ENCODE measurements at regions not wholly inside any gene's neighbourhood (a gene's known extent, or its start where the extent isn't known, plus 50 kb on each side); places are given as distances from the start of the nearest gene placed in this dataset.
"Not testable (repeated sequence)": the region's sequence is repeated elsewhere in the genome, so short reads cannot be mapped to it uniquely, and the experiment has no call there.

DNA sequence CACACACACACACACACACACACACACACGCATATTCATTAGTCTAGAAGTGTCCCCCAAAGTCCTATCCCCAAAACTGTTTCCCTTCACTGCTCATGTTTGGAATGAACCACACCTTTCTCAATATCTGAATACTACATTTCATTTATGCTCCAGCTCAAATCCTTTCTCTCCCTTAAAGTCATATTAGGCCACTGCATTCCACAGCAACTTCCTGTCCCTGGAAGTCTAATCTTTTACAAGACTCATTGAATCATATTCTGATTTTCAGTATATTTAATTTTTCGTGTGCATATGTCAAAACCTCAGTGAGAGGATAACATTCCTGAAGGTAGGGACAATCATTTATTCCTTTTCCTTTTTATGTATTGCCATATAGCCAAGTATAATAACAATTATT is 155.6 kb upstream of the LMNTD1 start:
- H3K9ac ChIP-seq, result no peak overlapping the region
- H3K4me1 Mint-ChIP-seq, result no peaks in the 10 kb centered on the region
- no peaks in the 10 kb centered on the region for H4K20me1 ChIP-seq (ENCODE audit: low read depth)
- peaks cover 1% of the 10 kb centered on the region for H3K36me3 Mint-ChIP-seq
- no peak overlapping the region for H3K27ac Mint-ChIP-seq
- no peak overlapping the region for H3K4me2 ChIP-seq
- H3F3A ChIP-seq (ENCODE audit: low read depth), result no peaks in the 10 kb centered on the region
- H3K27me3 ChIP-seq, result no peaks in the 10 kb centered on the region
- H3K4me1 ChIP-seq, result peaks cover 15% of the 10 kb centered on the region
- no peak for TF ChIP-seq EZH2 (IDR thresholded peaks at IDR 0.05)
- TF ChIP-seq, protein P1, sequence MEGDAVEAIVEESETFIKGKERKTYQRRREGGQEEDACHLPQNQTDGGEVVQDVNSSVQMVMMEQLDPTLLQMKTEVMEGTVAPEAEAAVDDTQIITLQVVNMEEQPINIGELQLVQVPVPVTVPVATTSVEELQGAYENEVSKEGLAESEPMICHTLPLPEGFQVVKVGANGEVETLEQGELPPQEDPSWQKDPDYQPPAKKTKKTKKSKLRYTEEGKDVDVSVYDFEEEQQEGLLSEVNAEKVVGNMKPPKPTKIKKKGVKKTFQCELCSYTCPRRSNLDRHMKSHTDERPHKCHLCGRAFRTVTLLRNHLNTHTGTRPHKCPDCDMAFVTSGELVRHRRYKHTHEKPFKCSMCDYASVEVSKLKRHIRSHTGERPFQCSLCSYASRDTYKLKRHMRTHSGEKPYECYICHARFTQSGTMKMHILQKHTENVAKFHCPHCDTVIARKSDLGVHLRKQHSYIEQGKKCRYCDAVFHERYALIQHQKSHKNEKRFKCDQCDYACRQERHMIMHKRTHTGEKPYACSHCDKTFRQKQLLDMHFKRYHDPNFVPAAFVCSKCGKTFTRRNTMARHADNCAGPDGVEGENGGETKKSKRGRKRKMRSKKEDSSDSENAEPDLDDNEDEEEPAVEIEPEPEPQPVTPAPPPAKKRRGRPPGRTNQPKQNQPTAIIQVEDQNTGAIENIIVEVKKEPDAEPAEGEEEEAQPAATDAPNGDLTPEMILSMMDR (IDR thresholded peaks at IDR 0.05), result no peak
- TF ChIP-seq EZH2phosphoT487 (IDR thresholded peaks at IDR 0.05), result no peak
- no peaks in the 10 kb centered on the region for H3K79me2 ChIP-seq (ENCODE audit: low read depth)
- no peaks in the 10 kb centered on the region for H3K36me3 ChIP-seq
- no peaks in the 10 kb centered on the region for H3K27me3 Mint-ChIP-seq (ENCODE audit: insufficient read depth, low read depth)
- no peak overlapping the region for H3K27ac ChIP-seq
- H3K4me3 ChIP-seq, result no peak overlapping the region
- H3K4me3 Mint-ChIP-seq, result no peak overlapping the region
- H2AFZ ChIP-seq (replicated peaks), result no peak overlapping the region
- peaks cover 18% of the 10 kb centered on the region for H3K9me3 Mint-ChIP-seq
- DNase-seq (ENCODE audit: low spot score), result no peak
- no peaks in the 10 kb centered on the region for H3K9me3 ChIP-seq (ENCODE audit: low read depth)

DNA sequence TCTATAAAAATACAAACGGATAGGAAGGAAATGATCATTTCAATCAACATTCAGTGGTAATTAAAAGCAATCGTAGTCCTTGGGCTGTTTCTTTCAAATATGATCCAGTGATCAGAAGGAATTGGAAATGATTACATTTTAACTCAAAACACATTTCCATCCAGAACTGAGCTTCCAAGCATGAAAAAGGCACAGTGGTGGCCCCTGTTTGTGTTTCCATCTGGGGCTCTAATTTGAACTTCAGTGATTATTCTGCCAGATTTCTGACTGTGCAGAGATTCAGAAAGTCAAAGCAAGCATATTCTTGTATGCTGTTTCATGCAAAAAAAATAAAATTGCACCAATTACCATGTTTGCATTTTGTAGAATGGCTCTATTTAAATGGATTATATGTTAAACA is 157.0 kb upstream of the LMNTD1 start:
- Histone ChIP-seq H4K20me1 (ENCODE audit: low read depth) (no peaks in the 10 kb centered on the region), H3K4me3 (no peak overlapping the region), H3K36me3 (no peaks in the 10 kb centered on the region), H3K27ac (no peak overlapping the region), H3K9me3 (ENCODE audit: low read depth) (no peaks in the 10 kb centered on the region), H3K9ac (no peak overlapping the region), H3K4me1 (peaks cover 15% of the 10 kb centered on the region), H3K79me2 (ENCODE audit: low read depth) (no peaks in the 10 kb centered on the region), H3K4me2 (no peak overlapping the region), H3K27me3 (no peaks in the 10 kb centered on the region), H2AFZ (replicated peaks) (no peak overlapping the region), H3F3A (ENCODE audit: low read depth) (no peaks in the 10 kb centered on the region)
- Mint-ChIP-seq H3K27me3 (ENCODE audit: insufficient read depth, low read depth) (no peaks in the 10 kb centered on the region), H3K4me1 (no peaks in the 10 kb centered on the region), H3K4me3 (no peak overlapping the region), H3K9me3 (peaks cover 18% of the 10 kb centered on the region), H3K36me3 (peaks cover 1% of the 10 kb centered on the region), H3K27ac (no peak overlapping the region)
- TF ChIP-seq EZH2 (IDR thresholded peaks at IDR 0.05) (no peak), EZH2phosphoT487 (IDR thresholded peaks at IDR 0.05) (no peak)
- TF ChIP-seq, protein P1 (IDR thresholded peaks at IDR 0.05), result no peak
- DNase-seq (ENCODE audit: low spot score), result no peak

- not testable (repeated sequence) for H3K79me2 ChIP-seq (ENCODE audit: low read depth); H3K4me1 Mint-ChIP-seq; H3F3A ChIP-seq (ENCODE audit: low read depth); H3K36me3 ChIP-seq; H3K27ac ChIP-seq; H3K4me3 ChIP-seq; H3K9ac ChIP-seq; H3K4me3 Mint-ChIP-seq; H3K27me3 Mint-ChIP-seq (ENCODE audit: insufficient read depth, low read depth); H3K27ac Mint-ChIP-seq; H3K36me3 Mint-ChIP-seq; DNase-seq (ENCODE audit: low spot score); H3K4me2 ChIP-seq; H3K27me3 ChIP-seq; H3K9me3 ChIP-seq (ENCODE audit: low read depth); H4K20me1 ChIP-seq (ENCODE audit: low read depth)
- peak overlapping the region; percentile 81 for H2AFZ ChIP-seq (replicated peaks)
- H3K4me1 ChIP-seq, result peaks cover 15% of the 10 kb centered on the region
- H3K9me3 Mint-ChIP-seq, result peaks cover 18% of the 10 kb centered on the region
Measured at GRCh38 chr12:25710938-25711605, 158.0 kb upstream of the LMNTD1 start.

DNA sequence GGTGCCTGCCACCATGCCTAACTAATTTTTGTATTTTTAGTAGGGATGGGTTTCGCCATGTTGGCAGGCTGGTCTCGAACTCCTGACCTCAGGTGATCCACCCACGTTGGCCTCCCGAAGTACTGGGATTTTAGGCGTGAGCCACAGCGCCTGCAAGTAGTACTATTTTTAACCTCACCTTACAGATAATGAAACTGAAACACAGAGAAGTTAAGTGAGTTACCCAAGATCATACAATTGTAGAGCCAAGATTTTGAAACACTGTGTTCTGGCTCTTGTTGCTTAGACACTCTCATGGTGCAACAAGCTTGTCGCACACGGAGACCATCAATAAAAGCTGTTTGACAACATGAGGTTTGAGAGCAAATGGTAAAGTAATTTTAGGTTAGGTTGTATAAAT is 159.1 kb upstream of the LMNTD1 start:
- Histone ChIP-seq H3K27ac (no peak overlapping the region), H3K79me2 (ENCODE audit: low read depth) (no peaks in the 10 kb centered on the region), H3F3A (ENCODE audit: low read depth) (no peaks in the 10 kb centered on the region), H3K4me1 (peaks cover 15% of the 10 kb centered on the region), H3K4me3 (no peak overlapping the region), H3K4me2 (no peak overlapping the region), H3K36me3 (no peaks in the 10 kb centered on the region), H3K9ac (no peak overlapping the region), H4K20me1 (ENCODE audit: low read depth) (no peaks in the 10 kb centered on the region), H2AFZ (replicated peaks) (no peak overlapping the region), H3K9me3 (ENCODE audit: low read depth) (no peaks in the 10 kb centered on the region), H3K27me3 (no peaks in the 10 kb centered on the region)
- DNase-seq (ENCODE audit: low spot score), result no peak
- Mint-ChIP-seq H3K4me3 (no peak overlapping the region), H3K27me3 (ENCODE audit: insufficient read depth, low read depth) (no peaks in the 10 kb centered on the region), H3K4me1 (no peaks in the 10 kb centered on the region), H3K36me3 (no peaks in the 10 kb centered on the region), H3K9me3 (peaks cover 16% of the 10 kb centered on the region), H3K27ac (no peak overlapping the region)
- TF ChIP-seq, protein P1 (IDR thresholded peaks at IDR 0.05), result no peak
- TF ChIP-seq EZH2 (IDR thresholded peaks at IDR 0.05) (no peak), EZH2phosphoT487 (IDR thresholded peaks at IDR 0.05) (no peak)

Measured in neural progenitor cell (in vitro differentiated cells).